Loucy (cell line): ENCODE measurements at regions not wholly inside any gene's neighbourhood (a gene's known extent, or its start where the extent isn't known, plus 50 kb on each side); places are given as distances from the start of the nearest gene placed in this dataset.

ENCODE experiments used
- H2AFZ ChIP-seq: fragments of 200-600 bp; sonication (generic); 2 replicates; pipeline ENCODE4 v1.6.0; 2016; ENCODE audit warnings: antibody characterized with exemption, mild to moderate bottlenecking, low read length, moderate library complexity
- H3F3A ChIP-seq: fragments of 200-600 bp; 2 replicates; pipeline ENCODE4 v1.6.0; 2016; ENCODE audit warnings: antibody characterized with exemption, low read depth, mild to moderate bottlenecking
- H3K27me3 ChIP-seq: fragments of 200-600 bp; sonication (generic); 2 replicates; pipeline ENCODE4 v1.6.1; 2014; ENCODE audit warnings: low read length, mild to moderate bottlenecking; ENCODE audit not compliant: insufficient read depth, poor library complexity, severe bottlenecking
- H3K36me3 ChIP-seq: fragments of 200-600 bp; sonication (generic); 2 replicates; pipeline ENCODE4 v1.6.1; 2016; ENCODE audit warnings: low read length; ENCODE audit not compliant: insufficient read depth
- H3K4me1 ChIP-seq: fragments of 200-600 bp; sonication (generic); 2 replicates; pipeline ENCODE4 v1.5.1; 2014; ENCODE audit warnings: low read length, mild to moderate bottlenecking; ENCODE audit not compliant: insufficient read depth, poor library complexity, severe bottlenecking
- H3K4me2 ChIP-seq: fragments of 200-600 bp; sonication (generic); 2 replicates; pipeline ENCODE4 v1.6.0; 2014; ENCODE audit warnings: antibody characterized with exemption, low read length, low read depth, mild to moderate bottlenecking; ENCODE audit not compliant: poor library complexity, severe bottlenecking
- H3K4me3 ChIP-seq: fragments of 200-600 bp; sonication (generic); 2 replicates; pipeline ENCODE4 v1.5.1; 2014; ENCODE audit warnings: low read length, mild to moderate bottlenecking, mixed read lengths; ENCODE audit not compliant: poor library complexity, severe bottlenecking
- H3K79me2 ChIP-seq: fragments of 200-600 bp; sonication (generic); 2 replicates; pipeline ENCODE4 v1.6.1; 2014; ENCODE audit warnings: low read length; ENCODE audit not compliant: insufficient read depth
- H3K9ac ChIP-seq: fragments of 200-600 bp; sonication (generic); 2 replicates; pipeline ENCODE4 v1.6.0; 2014; ENCODE audit warnings: mild to moderate bottlenecking, low read depth, low read length, moderate library complexity; ENCODE audit not compliant: poor library complexity, severe bottlenecking
- H3K9me2 ChIP-seq: fragments of 200-600 bp; sonication (generic); replicated peaks from 2 replicates; pipeline ENCODE4 v1.6.1; 2016; ENCODE audit warnings: low read depth, low read length, mixed read lengths
- H3K9me3 ChIP-seq: fragments of 200-600 bp; sonication (generic); 2 replicates; pipeline ENCODE4 v1.6.1; 2014; ENCODE audit warnings: mild to moderate bottlenecking, antibody characterized with exemption, low read length, low read depth; ENCODE audit not compliant: insufficient read depth
- H4K20me1 ChIP-seq: fragments of 200-600 bp; sonication (generic); 2 replicates; pipeline ENCODE4 v1.6.0; 2014; ENCODE audit warnings: antibody characterized with exemption, low read length, mild to moderate bottlenecking; ENCODE audit not compliant: insufficient read depth, poor library complexity, severe bottlenecking
- CTCF ChIP-seq: fragments of 200-600 bp; sonication (generic); conservative IDR thresholded peaks from 2 replicates; pipeline ENCODE4 v1.5.1; 2014; ENCODE audit warnings: mild to moderate bottlenecking, antibody characterized with exemption, low read length
- EZH2phosphoT487 ChIP-seq: fragments of 200-600 bp; IDR thresholded peaks from 2 replicates; pipeline ENCODE4 v1.6.1; 2018; ENCODE audit warnings: antibody characterized with exemption, mild to moderate bottlenecking, moderate library complexity, borderline replicate concordance

- Histone ChIP-seq H3K4me2 (no peak overlapping the region), H4K20me1 (no peaks in the 10 kb centered on the region), H3K4me1 (no peaks in the 10 kb centered on the region), H3K9ac (no peak overlapping the region), H3F3A (no peaks in the 10 kb centered on the region), H3K27me3 (no peaks in the 10 kb centered on the region), H2AFZ (no peak overlapping the region), H3K9me2 (no peaks in the 10 kb centered on the region), H3K9me3 (no peaks in the 10 kb centered on the region), H3K79me2 (no peaks in the 10 kb centered on the region), H3K4me3 (no peak overlapping the region), H3K36me3 (no peaks in the 10 kb centered on the region)
- TF ChIP-seq EZH2phosphoT487 = no peak
- no peak for TF ChIP-seq CTCF
These were observed 329.8 kb downstream of the RDH14 start for GRCh38 chr2:18230668-18231067.

GRCh38 chr2:18219676-18220075, 340.8 kb downstream of the RDH14 start:
- Histone ChIP-seq H2AFZ (no peak overlapping the region), H3K79me2 (no peaks in the 10 kb centered on the region), H3K9ac (no peak overlapping the region), H3K4me3 (no peak overlapping the region), H4K20me1 (no peaks in the 10 kb centered on the region), H3F3A (no peaks in the 10 kb centered on the region), H3K36me3 (no peaks in the 10 kb centered on the region), H3K9me2 (no peaks in the 10 kb centered on the region), H3K27me3 (no peaks in the 10 kb centered on the region), H3K4me1 (no peaks in the 10 kb centered on the region), H3K9me3 (no peaks in the 10 kb centered on the region), H3K4me2 (no peak overlapping the region)
- TF ChIP-seq CTCF (peak; percentile 40; the same call in 1 of the 2 replicates), EZH2phosphoT487 (no peak)

GRCh38 chr2:18218160-18218933, 339.9 kb downstream of the KCNS3 start:
- Histone ChIP-seq H3K79me2 (no peaks in the 10 kb centered on the region), H3K4me3 (no peak overlapping the region), H3K9me2 (no peaks in the 10 kb centered on the region), H2AFZ (no peak overlapping the region), H3K9me3 (no peaks in the 10 kb centered on the region), H4K20me1 (no peaks in the 10 kb centered on the region), H3F3A (no peaks in the 10 kb centered on the region), H3K4me2 (no peak overlapping the region), H3K4me1 (no peaks in the 10 kb centered on the region), H3K9ac (no peak overlapping the region), H3K27me3 (no peaks in the 10 kb centered on the region), H3K36me3 (no peaks in the 10 kb centered on the region)
- TF ChIP-seq CTCF (no peak), EZH2phosphoT487 (no peak)
